ENCODE measurements at regions not wholly inside any gene's neighbourhood (a gene's known extent, or its start where the extent isn't known, plus 50 kb on each side); places are given as distances from the start of the nearest gene placed in this dataset.

DNA sequence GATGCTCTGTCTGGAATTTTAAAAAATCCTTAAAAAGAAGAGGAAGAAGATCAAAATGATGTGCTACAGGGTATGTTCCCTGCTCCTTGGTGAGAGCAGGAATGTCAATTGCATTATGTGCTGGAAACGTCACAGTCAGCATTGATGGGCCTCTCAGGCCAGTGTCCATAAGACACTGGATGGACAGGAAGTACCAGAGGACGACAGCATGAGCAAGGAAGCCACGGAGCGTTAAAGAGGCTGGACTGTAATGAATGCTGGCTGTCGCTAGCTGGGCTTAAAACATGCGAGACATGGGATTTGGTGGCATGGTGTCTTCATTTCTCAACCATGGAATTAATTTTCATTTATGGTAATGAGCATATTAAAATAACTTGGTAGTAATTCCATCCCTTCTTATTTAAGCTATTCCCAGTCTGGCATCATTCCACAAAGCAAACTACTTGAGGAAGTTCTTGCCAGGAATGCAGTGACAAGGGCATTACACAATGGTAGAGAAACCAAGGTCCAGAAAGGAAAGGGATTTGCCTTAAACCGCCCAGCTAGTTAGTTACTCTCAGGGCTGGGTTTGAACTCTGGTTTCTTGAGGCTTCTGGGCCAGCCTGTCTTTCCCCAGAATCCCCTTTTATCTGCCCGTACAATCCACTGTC is 166.6 kb upstream of the SOX4 start:
- ATAC-seq (no peak), DNase-seq (no peak)

- no peak for DNase-seq
- no peak for ATAC-seq
These were observed 164.3 kb upstream of the SOX4 start for GRCh38 chr6:21429291-21429690.

GRCh38 chr6:21431526-21431925 is 162.0 kb upstream of the SOX4 start:
- DNase-seq (no peak), ATAC-seq (no peak)

GRCh38 chr6:21436625-21437024 is 156.9 kb upstream of the SOX4 start:
- no peak for ATAC-seq
- no peak for DNase-seq

GRCh38 chr6:21437581-21437980 is 156.0 kb upstream of the SOX4 start:
- no peak for DNase-seq
- no peak for ATAC-seq

DNA sequence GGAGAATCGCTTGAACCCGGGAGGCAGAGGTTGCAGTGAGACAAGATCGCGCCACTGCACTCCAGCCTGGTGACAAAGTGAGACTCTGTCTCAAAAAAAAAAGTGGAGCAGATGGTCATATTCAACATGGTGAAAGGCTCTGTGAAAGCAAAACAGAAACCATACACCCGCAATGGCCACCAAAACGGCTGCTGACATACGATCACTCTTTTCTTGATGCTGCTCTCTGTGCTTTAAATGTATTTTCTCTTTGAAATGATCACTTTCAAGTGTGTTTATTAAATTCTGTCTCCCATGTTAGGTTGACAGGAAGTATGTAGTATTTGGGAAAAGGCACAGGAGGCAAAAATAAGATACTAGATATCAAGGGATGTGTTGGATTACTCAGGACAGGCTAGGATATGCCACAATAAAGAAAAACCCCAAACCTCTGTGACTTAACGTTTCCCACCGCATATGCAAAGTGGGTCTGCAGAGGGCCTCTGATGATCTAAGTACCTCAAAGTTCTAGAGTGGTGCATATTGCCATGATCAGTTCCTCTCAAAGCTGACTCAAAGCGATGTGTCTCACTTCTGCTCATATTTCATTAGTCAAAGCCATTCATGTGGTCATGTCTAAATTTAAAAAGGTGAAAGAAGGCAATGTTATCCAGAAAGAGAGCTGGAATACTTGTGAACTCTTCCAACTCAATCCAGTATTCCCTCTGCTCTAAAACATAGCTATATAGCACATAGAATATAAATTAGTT is 155.1 kb upstream of the SOX4 start:
- DNase-seq, result peak; percentile 57
- ATAC-seq, result peak; percentile 97

GRCh38 chr6:21438986-21439352 is 154.6 kb upstream of the SOX4 start:
- DNase-seq (no peak), ATAC-seq (peak; percentile 53)

- no peak for ATAC-seq
- no peak for DNase-seq
These were observed 152.2 kb upstream of the SOX4 start for GRCh38 chr6:21441386-21441785.

DNA sequence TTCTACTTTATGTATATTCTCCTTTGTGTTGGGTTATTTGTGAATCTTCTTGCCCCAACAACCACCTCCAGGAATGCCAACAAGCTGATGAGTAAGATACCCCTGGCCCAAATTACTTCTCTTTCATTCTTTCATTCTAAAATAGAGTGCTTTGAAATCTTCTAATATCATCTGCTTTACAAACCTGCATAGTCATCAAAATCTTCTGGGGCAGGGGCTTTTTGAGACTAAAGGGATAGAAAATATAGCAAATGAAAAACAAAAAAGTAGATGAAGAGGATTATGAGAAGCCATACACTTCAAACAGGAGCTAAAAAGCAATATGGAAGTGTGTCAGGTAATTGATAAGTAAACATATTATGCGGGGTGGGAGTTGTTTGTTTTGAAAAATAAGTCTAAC is 150.7 kb upstream of the SOX4 start:
- DNase-seq (no peak), ATAC-seq (no peak)

DNA sequence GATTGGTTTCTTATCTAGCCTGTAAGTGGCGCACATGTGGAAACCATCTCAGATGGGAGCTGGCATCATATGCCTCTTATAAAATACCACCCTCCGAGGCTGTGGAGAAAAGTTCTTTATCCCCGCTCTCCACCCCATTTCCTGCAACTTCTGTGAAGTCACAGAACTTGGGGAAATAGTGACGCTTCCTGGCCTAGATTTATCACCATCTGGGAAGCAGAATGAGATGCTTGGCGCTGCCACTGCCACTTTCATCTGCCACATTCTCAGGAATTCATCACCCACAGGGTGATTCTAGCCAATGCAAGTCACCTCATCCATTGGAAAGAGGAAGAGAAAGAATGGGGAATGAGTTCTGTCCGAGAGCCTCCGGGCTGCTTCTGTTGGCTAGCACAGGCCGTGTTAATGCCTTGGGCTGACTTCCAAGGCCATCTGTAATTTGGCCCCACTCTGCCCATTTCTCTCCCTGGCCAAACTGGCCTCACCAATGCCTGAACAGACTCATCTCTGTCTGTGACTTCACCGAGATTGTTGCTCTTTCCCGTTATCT is 148.8 kb upstream of the SOX4 start:
- ATAC-seq (no peak), DNase-seq (no peak)

GRCh38 chr6:21447987-21448386 is 145.6 kb upstream of the SOX4 start:
- no peak for ATAC-seq
- no peak for DNase-seq

DNA sequence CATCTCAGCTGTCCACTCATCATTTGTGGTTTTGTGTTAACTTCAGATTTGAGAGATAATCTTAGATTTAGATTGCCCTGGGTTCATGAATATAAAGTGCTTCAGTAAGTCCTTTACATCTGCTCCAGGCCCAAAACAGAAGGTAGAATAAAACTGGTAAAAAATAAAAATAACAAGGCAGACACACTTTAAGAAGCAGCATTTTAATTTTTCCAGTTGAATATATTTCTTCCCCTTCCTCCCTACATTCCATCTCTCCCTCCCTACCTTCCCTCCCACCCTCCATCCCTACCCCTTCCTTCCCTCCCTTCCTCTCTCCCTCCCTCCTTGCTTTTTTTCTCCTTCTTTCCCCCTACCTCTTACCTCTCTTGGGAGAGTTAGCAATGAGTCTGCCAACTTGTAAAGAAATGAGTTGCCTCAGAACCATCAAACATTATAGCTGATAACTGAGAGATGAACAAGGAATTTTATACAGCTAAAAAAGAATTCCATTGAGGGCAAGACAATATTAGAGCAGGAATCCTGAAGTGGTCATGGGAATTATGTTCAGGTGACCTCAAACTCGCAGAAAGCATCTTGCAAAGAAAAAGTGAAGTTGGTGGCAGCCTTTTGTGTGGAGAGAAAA is 145.0 kb upstream of the SOX4 start:
- ATAC-seq, result no peak
- DNase-seq, result no peak

GRCh38 chr6:21450149-21450548 is 143.4 kb upstream of the SOX4 start:
- ATAC-seq, result no peak
- no peak for DNase-seq

- ATAC-seq (no peak), DNase-seq (no peak)
These were observed 142.9 kb upstream of the SOX4 start for GRCh38 chr6:21450628-21451027.

GRCh38 chr6:21451546-21452013 is 142.0 kb upstream of the SOX4 start:
- ATAC-seq, result no peak
- DNase-seq, result no peak

- ATAC-seq (no peak), DNase-seq (no peak)
These were observed 139.3 kb upstream of the SOX4 start for GRCh38 chr6:21454262-21454661.

GRCh38 chr6:21455071-21455470 is 138.5 kb upstream of the SOX4 start:
- ATAC-seq (no peak), DNase-seq (no peak)

DNA sequence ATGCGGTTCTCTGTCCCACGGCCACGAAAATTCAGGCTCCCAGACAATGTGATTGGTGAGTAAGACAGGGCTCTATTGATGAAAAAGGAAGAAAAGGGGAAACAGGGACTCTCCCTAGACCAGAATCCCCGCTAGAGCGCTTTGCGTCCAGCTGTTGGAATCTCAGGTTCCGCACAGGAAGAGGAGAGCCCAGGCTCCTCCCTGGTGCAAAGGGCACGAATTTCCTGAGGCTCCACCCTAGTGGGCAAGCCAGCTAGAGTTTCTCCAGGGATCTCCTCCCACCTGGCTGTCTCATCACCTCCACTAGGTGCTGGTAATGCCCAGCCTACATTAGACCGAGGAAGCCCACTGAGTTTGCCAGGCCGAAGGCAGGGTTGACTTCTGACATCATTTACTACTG is 135.9 kb upstream of the SOX4 start:
- no peak for DNase-seq
- ATAC-seq, result no peak

GRCh38 chr6:21459641-21460040 is 133.9 kb upstream of the SOX4 start:
- DNase-seq (no peak), ATAC-seq (no peak)

GRCh38 chr6:21461844-21462518 is 131.6 kb upstream of the SOX4 start:
- ATAC-seq, result no peak
- no peak for DNase-seq

DNA sequence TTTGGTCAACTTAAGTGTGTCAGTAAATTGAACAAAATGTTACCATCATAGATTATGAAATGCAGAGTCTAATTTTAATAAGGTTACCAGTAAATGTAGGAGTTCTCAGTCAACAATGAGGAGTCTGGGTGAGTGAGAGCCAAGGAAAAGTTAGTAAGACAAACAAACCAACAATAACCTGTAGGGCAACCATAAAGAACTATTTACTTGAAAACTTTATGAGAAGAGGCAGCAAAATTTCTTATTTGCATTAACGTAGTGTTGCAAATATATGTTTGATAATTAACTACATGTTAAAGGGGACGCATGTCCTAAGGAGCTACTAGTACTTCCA is 131.1 kb upstream of the SOX4 start:
- ATAC-seq, result no peak
- DNase-seq, result no peak

DNA sequence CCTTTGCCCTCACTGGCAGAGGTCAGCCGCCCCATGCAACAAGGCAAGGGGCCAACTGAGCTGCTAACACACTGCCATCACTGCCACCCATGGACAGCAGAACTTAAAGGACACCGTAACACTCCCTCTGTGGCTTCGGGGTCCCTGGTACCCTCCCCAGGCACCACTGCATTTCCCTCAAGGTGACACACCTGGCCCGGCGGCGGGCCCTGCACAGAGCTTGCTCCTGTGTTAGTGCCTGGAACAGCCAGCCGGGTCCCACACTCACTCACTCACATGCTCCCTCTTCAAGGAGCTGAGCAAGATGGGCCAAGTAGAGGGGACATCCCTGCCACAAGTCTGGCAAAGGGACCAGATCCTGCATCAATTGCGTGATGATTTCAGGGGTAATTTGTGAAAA is 126.5 kb upstream of the SOX4 start:
- ATAC-seq (no peak), DNase-seq (no peak)

DNA sequence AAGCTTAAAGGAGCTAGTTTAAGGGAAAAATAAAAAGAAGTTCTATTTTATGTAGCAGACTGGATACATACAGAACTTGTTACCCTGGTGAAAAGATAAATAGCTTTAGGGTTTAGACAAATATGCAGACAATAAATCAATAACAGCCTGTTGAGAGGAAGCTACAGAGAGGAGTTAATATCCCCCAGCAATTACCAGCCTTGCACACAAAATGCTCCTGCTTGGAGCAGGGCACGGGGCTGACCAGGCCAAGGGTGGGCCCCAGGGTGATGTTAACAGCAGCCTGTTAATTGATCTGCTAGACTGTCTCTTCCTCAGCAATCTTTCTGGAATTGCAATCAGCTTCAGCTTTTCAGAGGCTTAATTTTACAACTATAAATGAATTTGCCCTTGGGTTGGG is 125.1 kb upstream of the SOX4 start:
- ATAC-seq (no peak), DNase-seq (no peak)

All from stimulated activated naive CD8-positive, alpha-beta T cell treated with anti-CD3 and anti-CD28 coated beads, Interleukin-15, Interleukin-2, amounts not matched to agents 100 U/mL and 50 U/mL, for 24 hours (primary cell).